NCI-H226 (cell line): ENCODE measurements at regions not wholly inside any gene's neighbourhood (a gene's known extent, or its start where the extent isn't known, plus 50 kb on each side); places are given as distances from the start of the nearest gene placed in this dataset.

Experiments
- DNase-seq: peaks from one replicate; pipeline ENCODE4 v3.0.0-alpha.2; 2015

DNA sequence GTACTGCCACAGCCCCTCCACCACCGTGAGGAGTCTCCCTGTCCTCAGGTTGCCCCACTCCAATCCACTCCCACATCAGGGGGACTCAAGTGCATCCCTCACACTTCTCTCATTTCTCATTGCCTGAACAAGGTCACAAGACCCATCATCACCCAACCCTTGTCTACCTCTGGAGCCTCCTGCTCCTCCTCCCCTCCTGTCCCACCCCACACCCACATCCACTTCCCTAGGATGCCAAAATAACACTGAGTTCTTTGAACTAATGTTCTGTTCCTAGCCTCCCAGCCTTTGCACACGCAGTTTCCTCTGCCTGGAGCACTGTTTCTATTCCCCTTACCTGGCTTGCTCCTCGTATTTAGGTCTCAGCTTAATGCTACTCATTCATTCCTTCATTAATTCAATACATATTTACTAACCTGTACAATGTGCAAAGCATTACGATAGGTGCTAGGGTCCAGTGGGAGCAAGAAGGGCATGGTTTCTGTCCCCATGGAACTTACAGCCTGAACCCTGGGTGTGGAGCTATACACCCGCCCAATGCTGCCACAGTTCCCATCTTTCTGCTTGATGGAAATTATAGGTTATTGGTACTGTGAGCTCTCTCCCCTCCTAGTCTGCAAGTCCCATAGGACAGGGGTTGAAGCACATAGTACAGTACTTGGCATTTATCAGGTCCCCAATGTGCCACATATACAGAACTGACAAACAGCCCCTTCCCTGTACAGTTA, 96.1 kb upstream of the GRIK3 start:
- no peak for DNase-seq

GRCh38 chr1:37131281-37131680, 97.0 kb upstream of the GRIK3 start:
- DNase-seq = no peak

DNA sequence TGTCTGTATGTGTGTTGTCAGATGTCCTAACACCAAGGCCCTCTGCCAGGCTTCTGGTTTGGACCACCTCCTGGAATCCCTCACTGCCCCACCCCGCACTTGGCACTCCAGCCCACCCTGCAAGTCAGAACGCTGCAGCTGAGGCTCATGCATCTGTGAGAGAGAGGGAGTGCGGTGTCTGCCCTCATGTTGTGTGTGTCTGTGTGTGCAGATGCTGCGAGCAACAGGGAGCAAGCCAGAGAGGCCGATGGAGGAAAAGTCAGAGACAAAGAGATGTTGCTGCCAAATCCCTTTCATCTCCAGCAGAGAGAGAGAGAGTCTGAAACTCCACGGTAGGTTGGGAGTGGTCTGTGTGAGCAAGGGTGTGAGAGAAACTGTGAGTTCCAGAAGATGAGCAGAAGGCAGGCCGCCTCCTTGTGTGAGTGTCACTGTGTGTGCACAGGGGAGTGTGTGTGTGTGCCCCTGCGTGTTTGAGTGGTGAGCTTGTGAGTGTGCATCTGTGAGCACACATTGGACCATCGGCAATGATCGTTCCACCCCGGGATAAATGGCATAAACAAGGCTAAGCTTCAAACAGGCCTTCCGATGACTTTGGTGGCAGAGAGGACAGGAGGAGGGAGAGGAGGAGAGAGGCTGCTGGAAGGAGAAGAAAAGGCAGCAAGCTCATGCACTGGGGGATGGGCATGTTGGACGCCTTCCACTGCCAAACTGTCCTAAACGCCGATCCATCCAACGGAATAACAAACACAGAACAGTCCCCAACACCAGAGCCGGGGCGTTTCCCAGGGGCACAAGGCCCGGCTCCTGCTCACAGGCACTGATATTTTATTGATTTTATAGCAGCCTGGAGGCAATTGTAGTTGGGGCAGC, 99.2 kb upstream of the GRIK3 start:
- no peak for DNase-seq

DNA sequence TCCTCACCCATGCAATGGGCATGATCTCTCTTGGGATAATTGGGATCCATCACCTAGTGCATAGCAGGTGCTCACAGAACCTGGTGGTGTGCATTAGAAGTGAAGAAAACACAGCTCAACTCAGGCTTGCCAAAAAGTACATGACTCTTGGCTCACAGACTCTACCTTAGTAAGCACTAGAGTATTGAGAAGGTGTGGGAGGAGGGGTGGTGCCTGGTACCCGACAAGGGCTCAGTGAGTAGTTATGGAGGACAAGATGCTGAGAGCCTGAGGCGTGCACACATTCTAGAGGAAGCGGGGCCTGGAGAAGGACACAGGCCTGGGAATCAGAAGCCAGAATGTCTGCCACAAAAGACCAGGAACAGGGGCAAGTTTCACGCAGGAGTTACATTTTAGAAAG, 100.3 kb upstream of the GRIK3 start:
- no peak for DNase-seq

DNA sequence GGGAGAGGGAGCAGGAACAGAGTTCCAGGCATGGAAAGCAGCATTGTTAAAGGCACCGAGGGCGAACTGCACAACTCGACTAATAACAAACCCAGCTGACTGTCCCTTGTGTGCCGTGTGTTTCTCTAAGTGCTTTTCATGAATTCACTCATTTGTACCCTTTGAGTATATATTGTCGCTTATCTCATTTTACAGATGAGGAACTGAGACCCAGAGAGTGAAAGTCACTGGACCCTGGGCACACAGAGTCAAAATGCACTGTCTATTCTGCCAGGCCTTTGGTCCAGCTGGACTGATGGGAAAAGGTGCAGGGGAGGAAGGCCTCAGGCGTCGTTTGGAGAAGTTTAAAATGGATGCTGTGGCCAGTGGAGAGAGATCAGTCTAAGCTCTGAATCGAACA, 100.7 kb upstream of the GRIK3 start:
- no peak for DNase-seq

DNA sequence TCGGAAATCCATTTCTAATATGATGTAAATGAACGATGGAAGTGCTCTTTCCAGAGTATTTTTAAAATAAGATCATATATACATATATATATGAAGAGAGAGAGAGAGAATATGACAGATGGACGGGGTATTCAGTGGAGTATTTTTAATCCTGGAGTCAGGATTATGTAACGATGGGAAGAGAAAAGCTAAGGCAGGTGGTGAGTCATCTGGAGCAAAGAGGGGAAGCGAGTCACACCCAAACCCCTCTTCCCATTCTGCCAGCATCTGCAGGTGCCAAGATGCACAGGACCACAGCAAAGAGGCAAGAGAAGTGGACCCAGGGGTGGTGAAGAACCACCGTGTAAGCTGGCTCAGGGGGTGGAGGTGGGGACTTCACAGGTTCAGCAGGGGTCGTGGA, 102.7 kb upstream of the GRIK3 start:
- DNase-seq = no peak

DNA sequence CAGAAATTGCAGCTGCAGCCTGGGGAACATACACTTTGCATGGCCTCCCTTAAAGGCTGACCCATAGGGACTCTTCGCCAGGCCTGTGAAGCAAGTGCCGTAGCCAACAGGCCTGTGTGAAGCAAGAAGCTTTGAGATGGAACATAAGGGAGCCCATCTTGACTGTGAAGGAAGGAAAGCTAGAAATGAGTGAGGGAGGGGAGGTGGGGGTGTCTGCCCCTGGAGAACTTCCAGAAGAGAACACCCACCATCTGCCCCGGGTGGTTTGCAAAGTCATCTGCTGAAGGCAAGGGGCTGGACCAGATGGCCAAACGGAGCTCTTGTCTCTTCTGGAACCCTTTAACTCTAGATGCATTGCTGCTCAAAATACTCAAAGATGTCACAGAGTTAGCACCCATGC, 103.3 kb upstream of the GRIK3 start:
- DNase-seq = no peak

- no peak for DNase-seq
Observed at GRCh38 chr1:37143800-37144199, 109.5 kb upstream of the GRIK3 start.

DNA sequence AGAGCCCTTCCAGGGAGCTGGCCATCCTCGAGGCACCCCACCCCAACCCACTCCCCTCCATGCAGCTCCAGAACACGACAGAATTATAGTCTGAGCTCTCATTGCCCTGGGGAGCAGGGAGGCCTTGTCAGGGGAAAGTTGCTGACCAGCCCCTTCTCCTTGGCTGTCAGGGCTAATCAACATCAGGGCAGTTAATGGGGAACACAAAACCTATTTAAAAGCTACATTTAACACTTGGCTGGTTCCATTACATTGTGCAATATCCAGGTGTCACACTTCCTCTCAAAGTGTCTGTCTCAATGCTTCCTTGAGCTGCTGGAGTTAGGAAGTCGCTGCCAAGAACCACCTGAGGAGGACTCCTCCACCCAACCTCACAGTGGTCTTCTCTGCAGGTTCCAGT, 111.8 kb upstream of the GRIK3 start:
- DNase-seq = no peak

DNA sequence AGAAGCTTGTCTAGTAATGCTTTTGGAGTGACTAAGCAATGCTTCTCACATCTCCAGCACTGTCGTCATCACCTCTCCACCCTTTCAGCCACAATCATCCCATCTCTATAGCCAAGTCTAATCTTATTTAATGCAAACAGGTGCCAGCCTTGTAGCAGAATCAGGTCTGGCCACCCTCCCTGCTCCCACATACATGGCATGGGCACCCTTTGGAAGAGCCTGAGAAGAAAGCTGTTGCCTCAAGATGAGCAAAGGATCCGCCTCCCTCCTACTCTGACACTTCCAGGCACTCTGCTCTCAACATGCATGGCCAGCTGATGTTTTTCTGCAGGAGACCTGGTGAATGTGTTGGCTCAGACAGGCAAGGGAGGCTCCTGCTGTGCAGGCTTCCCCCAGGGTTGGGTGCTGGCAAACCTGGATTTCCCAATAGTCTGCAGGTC, 113.1 kb upstream of the GRIK3 start:
- no peak for DNase-seq

GRCh38 chr1:37147906-37148305, 113.6 kb upstream of the GRIK3 start:
- no peak for DNase-seq

DNA sequence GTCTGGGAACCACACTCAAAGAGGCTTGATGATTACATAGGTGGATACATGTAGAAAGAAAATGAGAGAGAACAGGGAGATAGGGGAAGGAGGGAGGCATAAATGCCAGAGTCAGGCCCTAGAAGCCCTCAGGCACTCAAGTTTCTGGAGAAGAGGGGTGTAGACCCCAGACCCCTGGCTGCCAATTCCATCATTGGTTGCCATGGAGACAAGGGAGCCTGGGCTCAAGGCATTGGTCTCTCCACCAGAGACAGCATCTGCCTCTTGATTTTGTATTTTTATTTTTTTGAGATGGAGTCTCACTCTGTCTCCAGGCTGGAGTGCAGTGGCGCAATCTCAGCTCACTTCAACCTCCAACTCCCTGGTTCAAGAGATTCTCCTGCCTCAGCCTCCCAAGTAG, 114.3 kb upstream of the GRIK3 start:
- no peak for DNase-seq

GRCh38 chr1:37149296-37149695, 115.0 kb upstream of the GRIK3 start:
- DNase-seq = no peak

DNA sequence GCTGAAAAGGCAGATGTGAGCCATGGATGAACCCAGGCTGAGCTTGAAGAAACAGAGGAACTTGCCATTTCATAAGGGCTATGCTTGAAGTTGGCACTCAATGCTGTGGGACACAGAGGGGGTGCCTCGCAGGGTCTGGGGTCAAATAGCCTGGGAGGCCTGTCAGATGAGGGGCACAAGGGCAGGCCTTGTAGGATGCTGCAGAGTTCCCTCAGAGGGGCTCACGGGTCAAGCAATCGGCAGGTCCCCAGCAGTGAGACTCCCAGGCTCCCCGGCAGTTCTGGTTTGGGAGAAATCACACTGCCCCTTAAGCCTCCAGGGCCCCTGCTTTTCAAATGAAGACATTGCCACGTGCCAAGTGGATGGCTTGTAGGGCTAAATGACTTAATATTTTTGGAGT, 116.7 kb upstream of the GRIK3 start:
- DNase-seq = no peak

DNA sequence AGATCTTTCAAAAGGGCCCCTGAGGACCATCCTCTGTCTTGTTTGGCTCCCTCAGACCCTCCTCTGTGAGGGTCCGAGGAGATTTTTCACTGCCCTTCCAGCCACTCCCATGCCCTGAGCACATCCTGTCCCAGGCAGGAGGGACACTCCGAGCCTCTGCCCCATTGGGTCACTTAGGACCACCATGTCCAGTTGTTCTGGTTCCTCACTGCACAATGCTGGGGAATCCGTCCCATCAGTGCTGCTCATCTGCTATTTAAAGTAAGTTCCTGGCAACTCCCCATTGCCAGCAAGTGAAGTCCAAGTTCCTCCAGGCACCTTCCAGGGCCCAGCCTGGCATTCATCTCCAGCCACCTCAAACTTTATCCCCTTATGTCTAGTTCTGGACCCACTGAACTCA, 117.5 kb upstream of the GRIK3 start:
- DNase-seq = no peak

DNA sequence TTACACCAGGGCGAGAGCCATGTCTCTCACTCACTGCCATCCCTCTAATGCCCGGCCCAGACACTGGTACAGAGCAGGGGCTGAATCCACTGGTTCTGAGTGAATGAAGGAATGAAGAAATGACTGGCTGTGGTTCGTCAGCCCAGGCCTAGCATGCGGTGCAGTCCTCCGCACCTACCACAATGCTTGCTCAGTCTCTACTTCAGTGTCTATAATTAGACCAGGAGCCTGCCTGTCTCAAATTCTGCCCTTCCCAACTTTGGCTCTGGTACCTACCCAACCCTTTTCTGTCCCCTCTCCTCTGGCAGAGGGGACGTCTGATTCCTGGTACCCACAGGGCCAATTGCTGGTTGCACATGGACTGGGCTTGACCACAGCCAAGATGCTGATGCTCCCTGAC, 118.2 kb upstream of the GRIK3 start:
- no peak for DNase-seq

DNA sequence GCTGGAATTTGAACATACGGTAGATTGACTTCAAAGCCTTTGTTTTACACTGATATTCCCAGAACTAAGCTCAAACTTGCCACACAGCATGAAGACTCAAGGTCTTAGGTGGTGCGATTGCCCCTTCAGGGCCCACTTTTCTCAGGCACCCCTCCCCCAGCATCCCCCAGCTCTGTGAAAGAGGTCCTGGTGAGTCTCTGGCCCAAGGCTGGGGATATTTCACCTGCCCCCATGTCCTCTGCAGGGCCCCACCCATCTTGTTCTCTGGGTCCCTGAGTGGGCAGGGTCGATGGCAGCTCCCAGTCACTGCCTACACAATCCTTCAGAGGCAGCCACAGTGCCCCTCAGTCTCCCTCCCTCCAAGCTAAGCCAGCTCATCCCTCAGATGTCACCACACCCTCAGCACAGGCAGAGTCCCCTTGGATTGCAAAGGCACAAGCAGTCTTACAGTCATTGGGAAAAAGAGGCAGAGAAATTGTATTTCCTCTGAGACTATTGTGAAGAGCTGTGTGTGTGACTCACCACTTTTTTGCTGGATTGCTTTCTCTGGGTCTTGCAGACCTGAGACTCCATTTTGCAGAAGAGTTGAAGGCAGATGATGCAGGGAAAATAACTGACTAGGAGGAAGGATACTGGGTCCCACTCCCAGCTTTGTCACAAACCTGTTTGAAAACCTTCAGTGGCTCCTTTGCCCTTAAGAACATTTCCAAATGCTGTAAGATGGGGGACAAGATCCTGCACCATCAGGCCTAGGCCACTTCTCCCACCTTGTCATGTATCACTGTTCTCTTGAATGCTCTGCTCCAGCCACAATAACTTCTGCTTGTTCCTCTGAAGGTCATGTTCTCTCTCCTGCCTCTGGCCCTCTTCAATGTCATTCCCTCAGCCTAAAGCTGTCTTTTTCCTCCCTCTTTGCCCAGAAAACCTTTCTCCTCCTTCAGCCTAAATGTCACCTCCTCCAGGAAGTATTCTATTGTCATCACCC, 119.1 kb upstream of the GRIK3 start:
- no peak for DNase-seq

DNA sequence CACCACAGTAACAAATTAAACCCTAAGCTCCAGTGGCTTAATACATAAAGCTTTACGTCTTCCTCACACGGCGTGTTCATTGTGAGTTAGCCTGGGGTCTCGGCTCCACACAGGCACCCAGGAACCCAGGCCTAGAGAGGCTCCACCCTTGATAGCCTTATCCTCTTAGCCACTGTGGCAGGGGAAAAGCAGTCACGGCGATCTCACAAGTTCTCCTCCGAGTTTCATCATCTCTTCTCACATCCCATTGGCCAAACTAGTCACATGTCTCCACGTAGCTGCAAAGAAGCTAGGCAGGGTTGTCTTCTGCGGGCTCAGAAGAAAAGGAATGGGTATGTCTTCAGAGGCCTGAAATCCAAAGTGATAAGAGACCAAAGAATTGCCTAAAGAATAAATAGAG, 122.3 kb upstream of the GRIK3 start:
- DNase-seq = no peak

DNA sequence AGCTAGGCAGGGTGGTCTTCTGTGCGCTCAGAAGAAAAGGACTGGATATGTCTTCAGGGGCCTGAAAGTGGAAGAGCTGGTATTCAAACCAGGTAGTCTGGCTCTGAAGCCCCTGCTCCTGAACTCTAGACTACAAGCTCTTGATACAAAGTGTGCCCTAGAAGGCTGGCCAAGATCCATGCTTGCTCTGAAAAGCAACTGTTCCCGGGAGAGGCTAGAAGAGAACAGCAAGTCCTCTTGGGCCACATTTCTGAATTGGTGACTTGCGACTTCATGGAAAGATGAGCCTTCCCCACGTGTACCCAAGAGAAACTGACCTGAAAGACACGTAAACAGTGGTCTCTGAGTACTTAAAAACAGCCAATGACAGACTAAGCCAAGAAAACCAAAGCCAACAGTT, 123.3 kb upstream of the GRIK3 start:
- no peak for DNase-seq

DNA sequence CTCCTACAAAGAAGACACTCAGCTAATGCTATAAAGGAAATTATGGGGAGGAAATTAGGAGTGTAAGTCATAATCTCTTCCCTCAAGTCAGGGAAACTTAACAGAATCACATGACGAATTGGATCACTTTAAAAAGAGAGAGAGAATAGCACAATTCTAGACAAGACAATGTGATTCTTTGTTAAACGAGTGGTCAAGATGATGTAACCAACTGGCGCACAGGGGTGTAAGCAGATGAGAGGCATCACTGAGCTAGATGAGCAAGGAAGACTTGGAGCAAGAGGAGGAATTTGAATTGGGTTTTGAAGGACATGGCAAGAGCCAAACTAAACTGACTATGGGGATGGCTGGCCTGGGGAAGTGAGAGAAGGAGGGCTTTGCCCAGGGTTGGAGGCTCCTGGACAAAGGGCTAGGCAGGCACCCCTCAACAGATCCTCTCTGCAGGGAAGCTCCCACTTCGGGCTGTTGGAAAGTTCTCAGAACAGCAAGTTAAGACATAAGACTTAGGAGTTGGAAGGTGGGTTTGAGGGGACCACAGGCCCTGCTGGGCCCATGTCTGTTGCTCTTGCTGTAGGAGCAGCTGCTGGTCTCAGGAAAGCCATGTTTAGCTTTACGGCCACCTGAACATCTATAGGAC, 123.9 kb upstream of the GRIK3 start:
- no peak for DNase-seq

DNA sequence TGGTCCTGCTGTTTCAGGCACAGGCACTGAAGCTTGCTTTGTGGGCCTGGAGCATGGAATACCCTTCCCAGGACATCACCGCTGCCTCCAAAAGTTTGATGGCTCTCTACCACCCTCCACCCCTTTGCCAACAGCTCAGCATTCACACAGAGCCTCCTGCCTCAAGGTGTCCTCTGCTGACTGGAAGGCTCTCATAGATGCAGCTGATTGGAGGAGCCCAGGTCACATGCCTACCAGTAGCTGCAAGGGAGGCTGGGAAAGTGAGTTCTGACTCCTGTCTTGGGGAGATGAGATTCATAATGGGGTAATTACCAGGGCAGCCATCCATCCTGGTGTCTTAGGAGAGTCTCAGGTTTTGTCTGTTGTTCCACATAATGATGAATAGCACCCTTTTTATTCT, 124.8 kb upstream of the GRIK3 start:
- no peak for DNase-seq

DNA sequence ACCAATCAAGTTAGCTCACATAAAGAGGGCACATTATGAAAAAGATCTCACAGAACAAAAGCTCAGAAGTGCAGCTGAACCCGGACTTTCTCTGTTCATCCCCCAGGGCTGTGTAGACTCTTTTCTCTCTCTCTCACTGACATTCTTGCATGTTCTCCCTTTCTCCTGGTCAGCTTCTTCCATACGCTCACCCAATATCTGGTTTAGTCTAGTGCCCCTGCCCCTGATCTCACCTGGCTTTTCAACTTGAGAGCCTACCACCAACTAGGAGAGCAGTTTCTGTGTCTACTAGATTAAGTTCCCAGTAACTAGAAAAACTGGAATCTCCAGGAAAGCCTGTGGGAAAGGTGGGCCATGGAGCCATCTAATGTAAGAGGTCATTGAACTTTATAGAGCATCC, 126.9 kb upstream of the GRIK3 start:
- DNase-seq = no peak

DNA sequence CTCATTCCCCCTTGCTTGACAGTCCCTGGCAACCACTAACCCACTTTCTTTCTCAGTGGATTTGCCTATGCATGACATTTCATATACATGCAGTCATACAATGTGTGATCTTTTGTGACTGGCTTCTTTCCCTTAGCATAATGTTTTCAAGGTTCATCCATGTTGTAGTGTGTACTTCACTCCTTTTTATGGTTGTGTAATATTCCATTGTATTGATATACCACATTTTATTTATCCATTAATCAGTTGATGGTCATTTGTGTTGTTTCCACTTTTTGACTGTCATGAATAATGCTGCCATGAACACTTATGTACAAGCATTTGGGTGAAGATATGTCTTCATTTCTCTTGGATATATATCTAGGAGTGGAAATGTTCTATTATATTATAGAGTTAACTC, 127.7 kb upstream of the GRIK3 start:
- DNase-seq = no peak
